ENCODE measurements at regions not wholly inside any gene's neighbourhood (a gene's known extent, or its start where the extent isn't known, plus 50 kb on each side); places are given as distances from the start of the nearest gene placed in this dataset.

GRCh38 chr9:73558471-73558870, 406.8 kb downstream of the ANXA1 start:
- TF ChIP-seq EZH2 (IDR thresholded peaks at IDR 0.05; ENCODE audit: borderline replicate concordance, low read length) (no peak), CTCF (IDR thresholded peaks at IDR 0.05; ENCODE audit: low read length) (no peak)
- Histone ChIP-seq H3K27me3 (ENCODE audit: insufficient read depth, low read length) (no peaks in the 10 kb centered on the region), H3K27ac (ENCODE audit: low read depth, low read length, poor library complexity, severe bottlenecking) (no peak overlapping the region)

GRCh38 chr9:73565026-73565425, 413.4 kb downstream of the ANXA1 start:
- Histone ChIP-seq H3K27me3 (ENCODE audit: insufficient read depth, low read length) (no peaks in the 10 kb centered on the region), H3K4me1 (ENCODE audit: insufficient read depth, low read length, severe bottlenecking) (no peaks in the 10 kb centered on the region), H3K9me2 (ENCODE audit: low read depth, low read length) (no peaks in the 10 kb centered on the region), H3K4me3 (ENCODE audit: low read depth, low read length, poor library complexity, severe bottlenecking) (no peak overlapping the region), H3K36me3 (ENCODE audit: insufficient read depth, low read length) (no peaks in the 10 kb centered on the region), H4K20me1 (ENCODE audit: insufficient read depth, low read length) (no peaks in the 10 kb centered on the region), H3K27ac (ENCODE audit: low read depth, low read length, poor library complexity, severe bottlenecking) (no peak overlapping the region), H3K79me2 (ENCODE audit: insufficient read depth, low read length) (no peaks in the 10 kb centered on the region), H3F3A (ENCODE audit: insufficient read depth, low read length) (no peaks in the 10 kb centered on the region), H3K4me2 (ENCODE audit: low read length) (no peak overlapping the region), H2AFZ (ENCODE audit: low read length) (no peak overlapping the region), H3K9ac (ENCODE audit: low read length) (no peak overlapping the region), H3K9me3 (ENCODE audit: low read length) (no peaks in the 10 kb centered on the region)
- no peak for TF ChIP-seq EZH2 (IDR thresholded peaks at IDR 0.05; ENCODE audit: borderline replicate concordance, low read length)
- TF ChIP-seq CTCF (IDR thresholded peaks at IDR 0.05; ENCODE audit: low read length) = no peak

More at GRCh38 chr9:73558471-73558870, 406.8 kb downstream of the ANXA1 start:
- Histone ChIP-seq H3K9me2 (ENCODE audit: low read depth, low read length) (no peaks in the 10 kb centered on the region), H3K79me2 (ENCODE audit: insufficient read depth, low read length) (no peaks in the 10 kb centered on the region), H2AFZ (ENCODE audit: low read length) (no peak overlapping the region), H4K20me1 (ENCODE audit: insufficient read depth, low read length) (no peaks in the 10 kb centered on the region), H3K4me2 (ENCODE audit: low read length) (no peak overlapping the region), H3F3A (ENCODE audit: insufficient read depth, low read length) (no peaks in the 10 kb centered on the region), H3K9me3 (ENCODE audit: low read length) (no peaks in the 10 kb centered on the region), H3K4me3 (ENCODE audit: low read depth, low read length, poor library complexity, severe bottlenecking) (no peak overlapping the region), H3K36me3 (ENCODE audit: insufficient read depth, low read length) (no peaks in the 10 kb centered on the region), H3K9ac (ENCODE audit: low read length) (no peak overlapping the region), H3K4me1 (ENCODE audit: insufficient read depth, low read length, severe bottlenecking) (no peaks in the 10 kb centered on the region)

GRCh38 chr9:73565833-73566465, 414.3 kb downstream of the ANXA1 start:
- Histone ChIP-seq H3K9me3 (ENCODE audit: low read length) (no peaks in the 10 kb centered on the region), H2AFZ (ENCODE audit: low read length) (no peak overlapping the region), H3K27me3 (ENCODE audit: insufficient read depth, low read length) (no peaks in the 10 kb centered on the region), H3K36me3 (ENCODE audit: insufficient read depth, low read length) (no peaks in the 10 kb centered on the region), H4K20me1 (ENCODE audit: insufficient read depth, low read length) (no peaks in the 10 kb centered on the region), H3K4me2 (ENCODE audit: low read length) (no peak overlapping the region), H3K4me3 (ENCODE audit: low read depth, low read length, poor library complexity, severe bottlenecking) (no peak overlapping the region), H3K27ac (ENCODE audit: low read depth, low read length, poor library complexity, severe bottlenecking) (no peak overlapping the region), H3K79me2 (ENCODE audit: insufficient read depth, low read length) (no peaks in the 10 kb centered on the region), H3K9me2 (ENCODE audit: low read depth, low read length) (no peaks in the 10 kb centered on the region), H3K9ac (ENCODE audit: low read length) (no peak overlapping the region), H3K4me1 (ENCODE audit: insufficient read depth, low read length, severe bottlenecking) (no peaks in the 10 kb centered on the region), H3F3A (ENCODE audit: insufficient read depth, low read length) (no peaks in the 10 kb centered on the region)
- no peak; the same call in 1 of the 2 replicates for TF ChIP-seq CTCF (IDR thresholded peaks at IDR 0.05; ENCODE audit: low read length)
- TF ChIP-seq EZH2 (IDR thresholded peaks at IDR 0.05; ENCODE audit: borderline replicate concordance, low read length) = no peak
